A673 (cell line): ENCODE measurements at regions not wholly inside any gene's neighbourhood (a gene's known extent, or its start where the extent isn't known, plus 50 kb on each side); places are given as distances from the start of the nearest gene placed in this dataset.

Experiments used
- BruUV-seq: library from RNA; stranded (reverse); fragments of 400-500 nt; replicated peaks from 2 replicates; lab custom pipeline; 2021; lab: Mats Ljungman, UMichigan
- CTCF ChIA-PET: fragments of 300-600 bp; sonication (Branson Sonifier 250); formaldehyde crosslinking; loops from one replicate; lab custom pipeline; 2022; ENCODE audit warnings: antibody characterized with exemption; lab: Charles Lee
- POLR2A ChIA-PET: fragments of 300-600 bp; sonication (Branson Sonifier 250); formaldehyde crosslinking; loops from one replicate; lab custom pipeline; 2022; ENCODE audit warnings: antibody characterized with exemption; ENCODE audit not compliant: low non-redundant PET; lab: Charles Lee
- DNase-seq: peaks from one replicate; pipeline ENCODE4 v3.0.0-alpha.2; 2015; ENCODE audit warnings: low spot score
- H3K27ac ChIP-seq: fragments of 200-600 bp; sonication (generic); 2 replicates; pipeline ENCODE4 v1.5.1; 2016; ENCODE audit warnings: mixed run types, low read depth, mild to moderate bottlenecking, mixed read lengths, antibody characterized with exemption, low read length; ENCODE audit not compliant: poor library complexity, severe bottlenecking
- H3K27me3 ChIP-seq: fragments of 200-600 bp; sonication (generic); replicated peaks from 2 replicates; pipeline ENCODE4 v1.6.1; 2017; ENCODE audit warnings: mixed run types, low read depth, mild to moderate bottlenecking, mixed read lengths, antibody characterized with exemption, low read length; ENCODE audit not compliant: insufficient read depth, poor library complexity
- H3K36me3 ChIP-seq: fragments of 200-600 bp; sonication (generic); 2 replicates; pipeline ENCODE4 v1.6.1; 2016; ENCODE audit warnings: mixed run types, mild to moderate bottlenecking, mixed read lengths, antibody characterized with exemption, low read length; ENCODE audit not compliant: insufficient read depth, poor library complexity, severe bottlenecking
- H3K4me1 ChIP-seq: fragments of 200-600 bp; sonication (generic); 2 replicates; pipeline ENCODE4 v1.6.1; 2017; ENCODE audit warnings: mixed run types, mild to moderate bottlenecking, mixed read lengths, antibody characterized with exemption, low read length; ENCODE audit not compliant: insufficient read depth, poor library complexity, severe bottlenecking
- H3K4me3 ChIP-seq: fragments of 200-600 bp; sonication (generic); 2 replicates; pipeline ENCODE4 v1.5.1; 2016; ENCODE audit warnings: low read depth, mixed run types, mild to moderate bottlenecking, mixed read lengths, low read length; ENCODE audit not compliant: poor library complexity, severe bottlenecking
- H3K9me3 ChIP-seq: fragments of 200-600 bp; sonication (generic); 2 replicates; pipeline ENCODE4 v1.6.1; 2016; ENCODE audit warnings: mixed run types, low read depth, mild to moderate bottlenecking, mixed read lengths, antibody characterized with exemption, low read length; ENCODE audit not compliant: poor library complexity, severe bottlenecking
- CTCF ChIP-seq: fragments of 300-800, 200-600 bp; sonication (generic); conservative IDR thresholded peaks from 2 replicates; pipeline ENCODE4 v1.5.1; 2017; ENCODE audit warnings: low read depth, mild to moderate bottlenecking, antibody characterized with exemption, low read length, moderate library complexity, mixed read lengths
- EZH2 ChIP-seq: fragments of 200-600 bp; sonication (generic); IDR thresholded peaks from 2 replicates; pipeline ENCODE4 v1.6.1; 2017; ENCODE audit warnings: borderline replicate concordance, low read depth, mild to moderate bottlenecking, mixed read lengths, antibody characterized with exemption, low read length; ENCODE audit not compliant: poor library complexity, severe bottlenecking
- intact Hi-C: fragments of 100-400 bp; cut with micrococcal nuclease; formaldehyde crosslinking; loops from one replicate; pipeline ENCODE4 v1.10.0; 2022; ENCODE audit not compliant: unreplicated experiment

GRCh38 chr17:79288950-79289349 lies 214.3 kb downstream of the ENGASE start:
- POLR2A ChIA-PET = no interaction called here
- Histone ChIP-seq H3K36me3 (no peaks in the 10 kb centered on the region), H3K4me3 (no peak overlapping the region), H3K27ac (no peak overlapping the region), H3K9me3 (no peaks in the 10 kb centered on the region), H3K4me1 (no peaks in the 10 kb centered on the region), H3K27me3 (peaks cover 91% of the 10 kb centered on the region)
- CTCF ChIA-PET = no interaction called here
- no TSS peak for BruUV-seq
- no peak for TF ChIP-seq EZH2
- intact Hi-C loops = no loop called here
- DNase-seq = no peak

GRCh38 chr17:79286440-79286839 lies 211.8 kb downstream of the ENGASE start:
- ChIA-PET CTCF (interaction anchor here (0.5 kb wide), 1 partner anchor 117 kb away, joined by 6 read pairs; no protein-coding TSS in a partner anchor), POLR2A (no interaction called here)
- no peak overlapping the region for H3K4me3 ChIP-seq
- peaks cover 97% of the 10 kb centered on the region for H3K27me3 ChIP-seq
- no peaks in the 10 kb centered on the region for H3K36me3 ChIP-seq
- intact Hi-C loops = no loop called here
- BruUV-seq = no TSS peak
- H3K9me3 ChIP-seq = no peaks in the 10 kb centered on the region
- H3K4me1 ChIP-seq = no peaks in the 10 kb centered on the region
- TF ChIP-seq EZH2 = no peak
- TF ChIP-seq CTCF = no peak
- no peak for DNase-seq
- H3K27ac ChIP-seq = no peak overlapping the region

GRCh38 chr17:79285973-79286372 lies 211.3 kb downstream of the ENGASE start:
- H3K27ac ChIP-seq = no peak overlapping the region
- H3K27me3 ChIP-seq = peaks cover 97% of the 10 kb centered on the region
- no TSS peak for BruUV-seq
- ChIA-PET CTCF (no interaction called here), POLR2A (no interaction called here)
- intact Hi-C loops = no loop called here
- no peaks in the 10 kb centered on the region for H3K9me3 ChIP-seq
- TF ChIP-seq CTCF (no peak), EZH2 (no peak)
- no peaks in the 10 kb centered on the region for H3K36me3 ChIP-seq
- no peak overlapping the region for H3K4me3 ChIP-seq
- no peak for DNase-seq
- no peaks in the 10 kb centered on the region for H3K4me1 ChIP-seq

- intact Hi-C loops = no loop called here
- CTCF ChIA-PET = interaction anchor here (0.7 kb wide), 1 partner anchor 37 kb away, joined by 8 read pairs; no protein-coding TSS in a partner anchor
- Histone ChIP-seq H3K4me3 (no peak overlapping the region), H3K27ac (no peak overlapping the region), H3K36me3 (no peaks in the 10 kb centered on the region), H3K9me3 (no peaks in the 10 kb centered on the region), H3K27me3 (peaks cover 77% of the 10 kb centered on the region), H3K4me1 (no peaks in the 10 kb centered on the region)
- POLR2A ChIA-PET = no interaction called here
- TF ChIP-seq CTCF = no peak
- TF ChIP-seq EZH2 = peak; percentile 16
- DNase-seq = no peak
- no TSS peak for BruUV-seq
Observed at GRCh38 chr17:79282294-79282693, 207.7 kb downstream of the ENGASE start.
